ENCODE measurements at regions not wholly inside any gene's neighbourhood (a gene's known extent, or its start where the extent isn't known, plus 50 kb on each side); places are given as distances from the start of the nearest gene placed in this dataset.

- no peak for TF ChIP-seq CTCF (IDR thresholded peaks at IDR 0.05)
- TF ChIP-seq POLR2A (IDR thresholded peaks at IDR 0.05) = no peak
These were observed 200.2 kb upstream of the PHYHIPL start for GRCh38 chr10:58976254-58976653.

Measured in testis (tissue), 2 donors.